Brain microvascular endothelial cell (primary cell): ENCODE measurements at regions not wholly inside any gene's neighbourhood (a gene's known extent, or its start where the extent isn't known, plus 50 kb on each side); places are given as distances from the start of the nearest gene placed in this dataset.

Source experiments
- DNase-seq: peaks from one replicate; pipeline ENCODE4 v3.0.0-alpha.2; 2020
- H3K27ac ChIP-seq: fragments of 250-450 bp; sonication (Bioruptor Pico); 2 replicates; pipeline ENCODE4 v1.5.1; 2020; ENCODE audit warnings: mild to moderate bottlenecking, moderate library complexity
- H3K27me3 ChIP-seq: fragments of 250-450 bp; sonication (Bioruptor Pico); replicated peaks from 2 replicates; pipeline ENCODE4 v1.5.1; 2020; ENCODE audit warnings: mild to moderate bottlenecking
- H3K36me3 ChIP-seq: fragments of 250-450 bp; sonication (Bioruptor Pico); replicated peaks from 2 replicates; pipeline ENCODE4 v1.5.1; 2020; ENCODE audit warnings: mild to moderate bottlenecking
- H3K4me3 ChIP-seq: 2 replicates; pipeline ENCODE4 v1.5.1; 2011; ENCODE audit warnings: low read depth, mild to moderate bottlenecking, control low read depth, low read length, moderate library complexity
- CTCF ChIP-seq: IDR thresholded peaks from 2 replicates; pipeline ENCODE4 v1.5.1; 2011; ENCODE audit warnings: low read depth, mild to moderate bottlenecking, moderate library complexity, low read length, control low read depth, inconsistent platforms; ENCODE audit errors: missing control alignments
- in situ Hi-C: cut with HindIII; loops from 2 replicates; pipeline ENCODE4 v1.10.0; 2017; ENCODE audit warnings: low sequenced_read_pairs, low pct_ligation_motif_present

GRCh38 chr3:61311044-61311443 is 59.8 kb upstream of the FHIT start:
- TF ChIP-seq CTCF, result no peak

GRCh38 chr3:61315871-61316270 is 64.6 kb upstream of the FHIT start:
- in situ Hi-C loops, result no loop called here

More at GRCh38 chr3:61311044-61311443, 59.8 kb upstream of the FHIT start:
- in situ Hi-C loops, result no loop called here
- Histone ChIP-seq H3K27me3 (no peaks in the 10 kb centered on the region), H3K4me3 (no peak overlapping the region), H3K27ac (no peak overlapping the region), H3K36me3 (no peaks in the 10 kb centered on the region)
- no peak for DNase-seq

GRCh38 chr3:61323094-61323493 is 71.8 kb upstream of the FHIT start:
- no peaks in the 10 kb centered on the region for H3K27me3 ChIP-seq
- no peaks in the 10 kb centered on the region for H3K36me3 ChIP-seq
- H3K27ac ChIP-seq, result no peak overlapping the region
- in situ Hi-C loops, result no loop called here
- DNase-seq, result no peak
- H3K4me3 ChIP-seq, result no peak overlapping the region
- no peak for TF ChIP-seq CTCF

More at GRCh38 chr3:61315871-61316270, 64.6 kb upstream of the FHIT start:
- peak; percentile 22 for DNase-seq
- TF ChIP-seq CTCF, result no peak
- Histone ChIP-seq H3K4me3 (no peak overlapping the region), H3K27ac (no peak overlapping the region), H3K27me3 (no peaks in the 10 kb centered on the region), H3K36me3 (no peaks in the 10 kb centered on the region)

GRCh38 chr3:61331929-61332552 is 80.8 kb upstream of the FHIT start:
- in situ Hi-C loops, result no loop called here
- Histone ChIP-seq H3K36me3 (no peaks in the 10 kb centered on the region), H3K27ac (no peak overlapping the region), H3K27me3 (no peaks in the 10 kb centered on the region), H3K4me3 (no peak overlapping the region)
- no peak for TF ChIP-seq CTCF
- DNase-seq, result no peak

- no peak for DNase-seq
- H3K27ac ChIP-seq, result no peak overlapping the region
- no peak overlapping the region for H3K4me3 ChIP-seq
- in situ Hi-C loops, result no loop called here
- H3K27me3 ChIP-seq, result no peaks in the 10 kb centered on the region
- no peak for TF ChIP-seq CTCF
- H3K36me3 ChIP-seq, result no peaks in the 10 kb centered on the region
These were observed 82.1 kb upstream of the FHIT start for GRCh38 chr3:61333192-61333961.

GRCh38 chr3:61334783-61335182 is 83.5 kb upstream of the FHIT start:
- no peaks in the 10 kb centered on the region for H3K27me3 ChIP-seq
- H3K36me3 ChIP-seq, result no peaks in the 10 kb centered on the region
- no peak overlapping the region for H3K27ac ChIP-seq
- no peak for DNase-seq
- TF ChIP-seq CTCF, result no peak
- in situ Hi-C loops, result no loop called here
- no peak overlapping the region for H3K4me3 ChIP-seq
